ENCODE measurements at regions not wholly inside any gene's neighbourhood (a gene's known extent, or its start where the extent isn't known, plus 50 kb on each side); places are given as distances from the start of the nearest gene placed in this dataset.

DNA sequence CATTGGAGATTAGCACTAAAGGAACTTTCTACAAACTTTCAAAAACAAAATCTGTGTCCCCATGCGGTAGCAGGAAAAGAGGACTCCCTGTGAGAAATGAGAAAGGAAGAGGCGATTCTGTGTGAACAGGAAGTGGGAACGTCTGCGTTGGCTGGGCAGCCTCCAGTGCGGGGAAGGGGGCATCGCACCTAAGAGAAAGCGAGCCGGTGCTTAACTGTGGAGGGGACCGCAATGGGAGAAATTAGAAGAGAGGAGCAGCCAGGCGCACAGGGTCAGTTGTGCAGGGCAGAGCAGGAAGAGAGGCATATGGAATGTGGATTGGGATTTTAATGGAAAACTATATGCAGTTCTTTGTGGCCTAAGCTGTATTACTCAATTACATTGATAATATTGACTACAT, 77.4 kb upstream of the DOCK9 start:
- no peak for DNase-seq (ENCODE audit: low read depth in 3 of 3)

DNA sequence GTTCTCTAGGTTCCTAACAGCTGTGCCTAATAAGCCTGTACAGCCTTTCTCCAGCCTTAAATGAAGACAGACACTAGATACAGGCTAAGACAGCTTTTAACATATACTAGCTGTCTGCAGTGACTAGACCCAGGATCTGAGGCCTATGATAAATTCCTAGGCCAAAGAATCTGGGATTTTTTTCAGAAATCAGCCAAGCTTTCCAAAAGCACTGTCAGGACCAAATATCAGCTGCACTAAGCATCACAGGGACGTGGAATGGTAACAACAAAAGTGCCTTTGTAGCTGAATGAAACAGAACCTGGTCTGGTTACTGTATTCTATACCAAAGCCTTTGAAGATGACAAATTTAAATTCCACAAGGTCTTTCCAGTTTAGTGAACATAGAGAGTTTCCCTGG, 77.9 kb upstream of the DOCK9 start:
- no peak for DNase-seq (ENCODE audit: low read depth in 3 of 3)

DNA sequence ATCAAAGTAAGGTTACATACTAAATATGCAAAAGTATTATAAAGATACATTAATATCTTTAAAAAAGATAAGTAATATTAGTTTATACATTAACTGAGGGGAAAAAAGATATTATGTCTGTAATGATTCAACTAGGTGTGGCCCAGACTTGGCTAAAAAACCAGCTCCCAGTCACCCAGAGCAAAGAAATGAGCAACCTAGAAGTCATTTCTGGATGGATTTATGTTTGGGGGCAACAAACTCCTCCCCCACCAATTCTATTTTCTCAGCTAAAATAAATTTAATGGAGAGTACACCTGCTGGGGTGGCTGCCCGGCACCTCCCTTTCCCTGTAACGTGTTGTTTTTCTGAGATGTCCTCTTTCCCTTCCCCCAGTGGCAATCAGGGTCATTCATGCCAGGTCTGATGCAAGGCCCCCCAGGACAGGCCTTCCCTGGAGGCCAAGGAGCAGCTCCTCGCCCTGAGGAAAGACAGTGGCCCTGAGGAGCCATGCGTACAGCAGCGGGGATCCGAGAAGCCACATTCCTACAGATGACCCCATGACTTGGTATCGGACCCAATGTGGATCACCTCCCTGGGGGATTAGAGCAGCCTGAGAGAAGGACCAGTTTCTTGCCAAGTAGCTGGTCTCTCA, 78.6 kb upstream of the DOCK9 start:
- DNase-seq (ENCODE audit: low read depth in 3 of 3), result no peak

DNA sequence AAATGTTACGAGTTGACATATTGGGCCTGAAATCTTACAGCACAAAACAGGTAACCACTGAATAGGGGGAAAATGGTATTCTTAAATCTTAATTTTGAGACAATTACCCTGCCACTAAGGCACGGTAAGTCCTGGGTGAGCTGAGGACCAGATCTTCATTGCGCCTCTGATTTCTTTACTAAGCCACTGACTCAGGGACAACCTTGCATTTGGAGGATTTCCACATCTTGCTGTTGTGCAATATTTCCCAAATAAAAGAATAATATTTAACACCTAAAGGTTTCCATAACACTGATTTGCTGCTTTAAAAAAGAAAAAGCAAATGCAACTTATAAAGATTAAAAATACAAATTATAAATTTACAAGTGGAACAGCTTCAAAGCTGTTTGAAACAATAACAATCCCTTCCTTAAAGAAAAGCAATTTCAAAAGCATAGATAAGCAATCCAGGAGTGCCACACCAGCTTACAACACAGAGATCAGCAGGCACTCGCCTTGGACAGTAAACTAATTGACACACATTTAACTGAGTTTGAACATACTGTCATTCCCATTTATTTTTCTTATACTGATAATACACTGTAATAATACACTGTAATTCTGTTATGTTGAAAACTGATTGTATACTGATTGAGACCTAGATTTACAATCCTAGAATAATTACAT, 79.6 kb upstream of the DOCK9 start:
- DNase-seq (ENCODE audit: low read depth in 3 of 3), result no peak

DNA sequence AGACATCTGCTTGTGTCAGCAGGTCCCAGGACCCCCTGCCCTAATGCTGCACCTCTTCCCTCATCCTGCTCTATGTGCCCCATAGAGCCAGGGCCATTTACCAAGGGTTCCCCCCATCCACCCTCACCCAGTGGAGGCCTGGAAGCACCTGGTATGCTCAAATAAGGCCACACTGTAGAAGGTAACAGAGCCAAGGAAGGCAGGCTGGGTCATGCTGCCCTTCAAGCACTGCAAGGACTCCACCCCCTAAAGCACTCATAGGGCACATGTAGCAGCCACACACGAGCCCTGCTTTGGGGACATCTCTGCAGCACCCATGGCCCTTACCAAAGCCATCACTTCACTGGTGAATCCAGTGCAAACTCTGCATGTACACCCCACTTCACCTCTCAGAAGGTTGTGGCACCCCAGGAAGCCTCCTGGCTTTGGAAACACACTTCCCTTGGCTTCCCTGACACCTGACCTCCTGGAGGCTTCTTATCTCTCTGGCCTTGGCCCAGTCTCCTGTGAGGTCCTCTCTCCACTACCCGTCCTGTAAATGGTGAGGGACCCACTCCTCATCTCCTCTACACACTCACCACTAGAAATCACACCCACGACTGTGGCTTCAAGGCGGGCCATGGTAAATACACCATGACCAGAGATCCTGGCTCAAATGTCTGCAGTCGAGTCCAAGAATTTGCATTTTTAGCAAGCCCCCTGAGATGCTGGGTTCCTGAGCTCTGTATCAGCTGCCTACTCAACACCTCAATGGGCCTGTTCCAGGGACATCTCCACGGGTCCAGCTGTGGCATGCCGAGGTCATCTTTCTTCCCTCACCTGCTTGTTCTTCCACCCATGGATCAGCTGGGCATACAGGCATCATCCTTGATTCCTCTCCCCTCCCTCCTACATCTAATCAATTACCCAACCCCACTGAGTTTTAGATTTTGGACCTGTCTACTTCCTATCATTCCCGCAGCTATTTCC, 80.9 kb upstream of the DOCK9 start:
- DNase-seq (ENCODE audit: low read depth in 3 of 3), result no peak

DNA sequence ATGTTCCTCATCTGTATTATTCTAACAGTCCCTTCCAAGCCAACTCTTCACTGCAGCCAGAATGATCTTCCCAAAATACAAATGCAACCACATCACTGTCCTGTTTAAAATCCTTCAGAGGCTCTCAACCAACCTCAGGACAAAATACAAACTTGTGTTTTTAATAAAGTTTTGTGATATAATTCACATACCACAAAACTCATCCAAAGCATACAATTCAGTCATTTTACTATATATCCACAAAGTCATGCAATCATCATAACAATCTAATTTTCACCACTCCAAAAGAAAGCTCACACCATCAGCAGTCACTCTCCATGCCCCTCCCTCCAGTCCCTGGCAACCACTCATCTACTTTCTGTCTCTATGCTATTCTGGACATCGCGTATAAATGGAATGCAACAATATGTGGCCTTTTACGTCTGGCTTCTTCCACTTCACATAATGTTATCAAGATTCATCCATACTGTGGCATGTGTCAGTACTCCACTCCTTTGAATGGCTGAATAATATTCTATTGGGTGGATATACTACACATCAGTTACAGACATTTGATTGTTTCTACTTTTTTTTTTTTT, 81.7 kb upstream of the DOCK9 start:
- no peak for DNase-seq (ENCODE audit: low read depth in 3 of 3)

DNA sequence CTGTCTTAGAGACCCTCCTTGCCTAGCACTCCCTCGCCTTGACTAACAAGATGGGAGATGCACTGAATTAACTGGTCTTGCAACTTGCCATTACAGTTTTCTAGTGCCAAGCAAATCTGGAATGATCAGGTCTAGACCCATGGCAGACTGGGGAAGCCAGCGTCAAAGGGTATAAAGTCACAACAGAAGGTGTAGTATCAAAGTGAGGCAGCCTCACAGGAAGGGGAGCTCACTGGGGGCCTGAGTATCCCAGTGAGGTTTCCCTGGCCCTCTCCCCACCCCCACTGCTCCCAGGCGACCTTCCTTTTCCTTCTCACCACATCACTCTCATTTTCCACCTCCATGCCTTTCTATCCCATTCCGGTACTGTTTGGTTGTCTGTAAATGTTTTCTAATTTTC, 83.5 kb upstream of the DOCK9 start:
- DNase-seq (ENCODE audit: low read depth in 3 of 3), result no peak

DNA sequence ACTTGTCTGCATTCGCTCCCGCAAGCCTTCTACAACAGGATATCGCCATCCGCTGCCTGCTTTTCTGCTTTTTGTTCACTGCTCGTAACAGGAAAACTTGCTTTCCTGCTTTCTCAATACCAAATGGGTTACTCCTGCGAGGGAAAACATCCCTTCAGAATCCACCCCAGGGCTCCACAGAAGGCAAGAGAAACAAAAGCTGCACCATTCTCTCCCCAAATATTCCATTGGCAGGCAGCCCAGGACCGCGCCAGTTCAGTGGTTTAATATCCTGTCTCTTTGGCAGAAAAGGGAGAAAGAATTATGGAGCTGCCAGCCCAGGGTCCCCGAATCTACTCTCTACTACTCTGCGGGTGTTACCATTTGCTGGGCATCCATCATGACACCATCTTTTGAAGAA, 84.7 kb upstream of the DOCK9 start:
- no peak for DNase-seq (ENCODE audit: low read depth in 3 of 3)

DNA sequence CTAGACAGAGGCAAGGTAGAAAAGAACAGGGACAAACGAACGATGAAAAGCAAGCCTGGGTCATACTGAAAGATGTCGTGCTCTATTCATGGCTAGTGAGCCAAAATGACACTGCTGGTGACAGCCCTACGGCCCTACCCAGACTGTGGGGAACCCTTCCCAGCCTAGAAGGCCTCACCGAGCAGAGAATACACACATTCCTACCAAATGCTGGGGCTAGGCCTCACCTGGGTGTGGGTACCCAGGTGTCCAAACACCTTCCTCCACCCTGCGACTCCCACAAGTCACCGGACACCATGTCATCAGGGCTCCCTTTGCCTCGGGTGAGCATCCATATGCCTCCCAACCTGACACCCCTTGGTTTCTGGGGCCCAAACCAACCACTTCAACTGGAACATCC, 85.3 kb upstream of the DOCK9 start:
- no peak for DNase-seq (ENCODE audit: low read depth in 3 of 3)

DNA sequence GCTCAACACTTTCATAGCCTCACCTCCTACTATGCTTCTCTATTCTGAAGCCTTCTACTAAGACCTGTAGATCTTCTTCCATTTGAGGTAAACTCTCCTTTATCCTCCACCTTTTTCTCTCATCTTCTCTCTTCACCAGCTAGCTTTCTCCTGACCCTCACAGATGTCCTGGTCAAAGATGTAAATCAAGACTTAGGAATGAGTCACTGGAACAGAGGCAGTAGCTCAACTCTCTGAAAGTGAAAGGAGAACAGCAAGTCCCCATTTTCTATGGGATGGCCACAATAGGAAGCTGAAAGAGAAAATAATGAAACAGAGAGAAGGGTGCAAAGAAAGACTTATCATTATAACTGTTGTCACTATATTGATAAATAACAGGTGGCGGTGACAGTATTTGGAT, 86.1 kb upstream of the DOCK9 start:
- no peak for DNase-seq (ENCODE audit: low read depth in 3 of 3)

DNA sequence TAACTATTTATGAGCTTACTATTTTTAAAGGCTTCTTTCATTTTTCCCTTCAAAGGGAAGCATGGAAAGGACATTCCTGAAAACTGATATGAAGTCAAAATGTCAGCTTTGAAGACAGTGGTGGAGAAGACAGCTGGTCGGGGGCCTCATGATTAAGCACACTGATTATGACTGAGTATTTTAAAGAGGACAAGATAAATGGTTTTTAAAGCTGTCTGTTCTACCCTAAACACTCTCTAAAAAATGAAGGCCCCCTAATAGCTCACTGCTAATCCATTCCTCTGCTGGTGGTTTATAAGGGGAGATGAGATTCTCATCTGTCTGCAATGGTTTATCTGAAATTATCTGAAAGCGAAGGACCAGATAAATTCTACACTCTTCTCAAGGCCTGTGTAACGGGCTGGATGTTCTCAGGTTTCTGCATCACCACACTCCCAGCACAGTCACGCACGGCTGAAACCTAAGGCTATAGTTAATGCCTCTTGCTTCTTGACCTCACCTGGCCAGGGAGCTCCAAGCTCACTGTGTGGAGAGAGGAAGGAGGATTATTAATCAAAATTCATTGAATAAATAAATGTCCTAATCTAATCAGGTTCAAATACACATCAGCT, 86.9 kb upstream of the DOCK9 start:
- no peak for DNase-seq (ENCODE audit: low read depth in 3 of 3)

DNA sequence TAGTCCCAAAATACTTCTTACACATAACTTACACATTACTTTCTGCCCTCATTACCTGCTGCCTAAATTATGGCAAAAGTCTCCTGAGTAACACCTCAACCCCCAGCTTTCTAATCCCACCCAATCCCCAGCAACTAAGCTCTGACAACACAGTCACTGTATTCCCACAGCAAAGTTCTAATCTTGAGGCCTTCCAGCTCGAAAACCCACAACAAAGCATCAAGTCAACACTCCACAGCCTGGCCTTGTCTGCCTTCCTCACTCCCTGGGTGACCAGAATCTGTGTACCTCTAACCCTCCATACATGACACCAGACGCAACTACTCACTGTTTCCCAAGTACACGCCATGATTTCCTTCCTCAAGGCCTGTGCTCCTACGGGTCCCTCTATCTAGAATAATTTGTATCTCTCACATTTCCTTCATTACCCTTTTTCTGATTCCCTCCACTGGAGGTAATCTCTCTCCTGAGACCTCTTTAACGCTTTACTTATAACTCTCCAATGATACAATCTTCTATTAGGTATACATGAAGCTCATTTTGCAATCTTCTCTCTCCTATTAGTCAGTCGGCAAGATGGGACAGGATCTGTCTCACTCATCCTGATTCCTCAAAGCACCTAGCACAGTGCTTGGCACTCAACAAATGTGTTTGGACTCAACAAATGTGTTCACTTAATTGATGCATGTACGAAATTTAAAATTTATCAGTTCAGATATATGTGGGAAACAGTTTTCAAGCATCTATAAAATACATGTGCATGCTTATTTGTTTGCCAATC, 87.6 kb upstream of the DOCK9 start:
- no peak for DNase-seq (ENCODE audit: low read depth in 3 of 3)

DNA sequence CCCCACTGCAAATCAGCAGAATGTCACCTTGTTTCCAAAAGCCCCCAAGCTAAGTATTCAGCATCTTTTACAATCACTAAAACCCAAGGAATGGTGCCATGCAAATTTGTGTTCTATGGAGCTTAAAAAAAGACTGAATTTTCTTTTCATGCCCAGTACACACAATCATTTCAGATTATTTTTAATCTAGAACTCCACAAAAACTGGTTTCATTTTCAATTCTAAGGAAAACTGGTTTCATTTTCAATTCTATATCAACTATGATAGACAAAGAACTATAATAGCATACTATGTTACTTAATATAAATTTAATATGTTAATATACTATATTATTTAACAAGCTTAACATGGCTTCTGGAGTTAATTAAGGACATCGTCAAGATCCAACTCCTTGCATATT, 88.4 kb upstream of the DOCK9 start:
- no peak for DNase-seq (ENCODE audit: low read depth in 3 of 3)

DNA sequence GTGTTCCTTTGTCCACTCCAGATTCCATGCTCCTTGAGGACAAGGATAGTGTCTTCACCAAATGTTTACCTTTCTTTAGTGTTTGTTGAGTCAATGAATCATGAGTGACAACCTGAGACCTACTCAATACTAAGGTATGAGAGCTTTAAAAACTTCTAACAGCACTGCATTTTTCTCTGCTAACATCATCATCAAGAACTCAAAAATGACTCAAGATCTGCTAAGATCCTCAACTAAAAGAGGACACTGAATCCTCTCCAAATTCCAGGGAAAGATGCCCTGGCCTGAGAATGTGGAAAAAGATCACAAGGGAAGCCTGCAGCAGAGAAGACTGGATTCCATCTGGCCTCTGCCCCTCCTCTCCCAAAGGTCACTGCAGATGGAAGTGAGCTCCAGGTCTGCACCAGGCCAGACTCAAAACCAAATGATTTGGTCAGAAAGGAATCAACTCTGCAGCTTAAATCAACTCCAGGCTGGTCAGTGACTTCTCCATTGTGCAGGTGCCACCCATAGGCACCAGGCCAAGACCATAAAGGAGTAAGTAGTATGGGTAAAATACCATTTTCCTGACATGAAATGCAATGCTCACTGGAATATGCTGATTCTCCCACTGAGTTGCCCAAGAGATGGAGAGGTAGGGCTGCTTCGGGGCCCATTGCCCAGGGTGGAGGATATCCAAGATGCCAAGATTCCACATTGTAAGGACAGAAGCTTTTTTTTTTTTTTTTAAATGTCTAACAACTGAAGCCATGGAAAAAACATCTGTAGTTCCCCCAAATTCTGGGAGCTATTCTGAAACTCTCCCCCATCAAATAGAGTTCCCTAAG, 89.5 kb upstream of the DOCK9 start:
- no peak for DNase-seq (ENCODE audit: low read depth in 3 of 3)

DNA sequence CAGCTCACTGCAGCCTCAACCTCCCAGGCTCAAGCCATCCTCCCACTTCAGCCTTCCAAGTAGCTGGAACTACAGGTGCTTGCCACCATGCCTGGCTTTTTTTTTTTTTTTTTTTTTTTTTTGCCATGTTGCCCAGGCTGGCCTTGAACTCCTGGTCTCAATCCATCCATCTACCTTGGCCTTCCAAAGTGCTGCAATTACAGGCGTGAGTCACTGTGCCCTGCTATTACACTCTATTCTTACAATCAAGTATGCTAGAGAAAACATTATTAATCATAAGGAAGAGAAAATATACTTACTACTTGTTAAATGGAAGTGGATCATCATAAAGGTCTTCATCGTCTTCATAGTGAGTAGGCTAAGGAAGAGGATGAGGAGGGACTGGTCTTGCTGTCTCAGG, 93.3 kb upstream of the DOCK9 start:
- no peak for DNase-seq (ENCODE audit: low read depth in 3 of 3)

DNA sequence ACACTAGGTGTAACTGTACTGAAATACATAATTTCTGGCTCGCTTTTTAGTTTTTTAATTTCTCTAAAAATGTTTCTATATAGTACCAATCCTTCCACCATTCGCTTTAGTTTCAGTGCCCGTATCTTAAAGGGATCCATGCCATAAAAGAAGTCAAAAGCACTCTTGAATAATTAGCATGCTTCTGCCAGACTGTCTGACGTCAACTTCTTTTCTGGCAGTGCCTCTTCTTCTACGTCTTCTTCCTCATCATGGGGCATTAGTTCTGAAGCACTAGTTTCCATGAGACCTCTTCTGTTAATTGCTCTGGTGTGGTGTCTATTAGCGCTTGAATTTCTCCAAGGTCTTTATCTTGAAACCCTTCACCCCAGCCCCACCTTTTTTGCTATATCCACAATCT, 93.8 kb upstream of the DOCK9 start:
- DNase-seq (ENCODE audit: low read depth in 3 of 3), result no peak

DNA sequence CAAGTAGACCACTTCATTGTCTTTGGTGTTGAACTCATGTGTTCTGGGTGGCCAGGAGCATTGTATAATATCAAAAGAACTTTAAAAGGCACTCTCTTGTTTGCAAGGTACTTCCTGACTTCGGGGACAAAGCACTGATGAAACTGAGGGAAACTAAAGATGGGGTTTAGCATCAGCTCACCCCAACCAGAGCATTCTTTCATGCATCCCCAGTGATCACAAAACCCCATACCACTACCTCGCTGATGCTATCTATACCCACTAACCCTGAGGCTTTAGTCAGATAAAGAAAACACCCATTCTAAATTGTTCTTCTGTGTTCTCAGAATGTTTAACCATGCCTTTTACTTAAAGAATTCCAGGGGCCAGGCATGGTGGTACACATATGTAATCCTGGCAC, 94.5 kb upstream of the DOCK9 start:
- no peak for DNase-seq (ENCODE audit: low read depth in 3 of 3)

DNA sequence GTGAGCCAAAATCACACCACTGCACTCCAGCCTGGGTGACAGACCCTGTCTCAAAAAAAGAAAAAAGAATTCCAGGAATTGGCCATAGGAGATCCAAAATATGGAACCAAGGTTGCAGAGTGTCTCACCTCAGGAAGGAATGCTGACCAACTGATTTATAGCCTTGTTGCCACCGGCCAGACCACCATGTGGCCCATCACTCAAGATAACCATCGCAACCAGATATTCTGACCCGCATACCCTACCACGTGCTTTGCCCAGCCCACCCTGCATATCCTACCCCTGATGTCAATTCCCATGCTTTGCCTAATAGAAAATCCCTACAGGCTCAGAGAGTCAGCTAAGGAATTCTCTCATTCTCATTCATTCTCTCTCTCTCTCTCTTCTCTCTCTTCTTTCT, 95.1 kb upstream of the DOCK9 start:
- DNase-seq (ENCODE audit: low read depth in 3 of 3), result no peak

DNA sequence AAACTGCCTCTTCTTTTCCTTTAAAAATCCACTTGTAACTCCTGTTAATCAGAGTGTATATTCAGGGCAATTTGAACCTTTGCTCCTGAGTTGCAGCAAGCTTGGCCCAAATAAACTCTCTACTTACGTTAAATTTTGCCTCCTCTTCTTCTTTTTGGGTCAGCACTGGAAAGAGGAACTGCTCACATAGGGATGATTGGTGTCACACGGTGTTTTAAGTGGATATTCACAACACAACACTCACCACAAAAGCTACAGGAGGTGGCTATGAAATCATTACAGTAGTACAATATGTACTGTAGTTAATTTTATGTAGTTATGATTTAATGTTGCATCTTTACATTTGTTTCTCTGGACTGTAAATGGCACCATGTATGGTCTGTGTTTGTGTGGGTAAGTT, 96.8 kb upstream of the DOCK9 start:
- no peak for DNase-seq (ENCODE audit: low read depth in 3 of 3)
